K562 (cell line): ENCODE measurements at regions not wholly inside any gene's neighbourhood (a gene's known extent, or its start where the extent isn't known, plus 50 kb on each side); places are given as distances from the start of the nearest gene placed in this dataset.

Experiments
- CC2D1A ChIP-seq: fragments of 450-650 bp; IDR thresholded peaks from 2 replicates; pipeline ENCODE4 v1.6.1; 2017; ENCODE audit warnings: mild to moderate bottlenecking
- CHD2 ChIP-seq: IDR thresholded peaks from 2 replicates; pipeline ENCODE4 v1.6.1; 2011; ENCODE audit warnings: low read depth, low read length
- EP300 ChIP-seq: IDR thresholded peaks from 2 replicates; pipeline ENCODE4 v1.6.1; 2012; ENCODE audit warnings: low read length, improper control_type of control experiment
- KAT7 ChIP-seq: sonication (generic); formaldehyde crosslinking; IDR thresholded peaks from 2 replicates; pipeline ENCODE4 v1.8.0; 2022; ENCODE audit warnings: missing genetic modification reagents, mild to moderate bottlenecking, borderline replicate concordance
- NCOA2 ChIP-seq, 2 experiments: fragments of 450-650 bp; IDR thresholded peaks; 2 replicates each; pipeline ENCODE4 v1.6.1; 2018; ENCODE audit warnings: mild to moderate bottlenecking in 2 of 2, moderate library complexity in 1 of 2; ENCODE audit not compliant: partially characterized antibody in 2 of 2
- RCOR1 ChIP-seq, 2 experiments: IDR thresholded peaks; 2 replicates each; pipeline ENCODE4 v1.6.1; 2012; ENCODE audit warnings: low read depth in 2 of 2, low read length in 2 of 2, borderline replicate concordance in 1 of 2, improper control_type of control experiment in 1 of 2
- RFX1 ChIP-seq: fragments of 450-650 bp; IDR thresholded peaks from 2 replicates; pipeline ENCODE4 v1.6.1; 2016; ENCODE audit warnings: mild to moderate bottlenecking, moderate library complexity
- SMC3 ChIP-seq: conservative IDR thresholded peaks from 2 replicates; pipeline ENCODE4 v1.6.1; 2011; ENCODE audit warnings: low read depth, low read length, improper control_type of control experiment; ENCODE audit not compliant: insufficient read depth
- ZNF124 ChIP-seq: sonication (generic); formaldehyde crosslinking; IDR thresholded peaks from 2 replicates; pipeline ENCODE4 v1.8.1; 2022; ENCODE audit warnings: missing genetic modification reagents
- ZNF324 ChIP-seq: fragments of 250-450 bp; sonication (Bioruptor Pico); IDR thresholded peaks from 2 replicates; pipeline ENCODE4 v1.4.0; 2020; ENCODE audit warnings: mild to moderate bottlenecking
- TF ChIP-seq, protein P1 (sequence below), 2 experiments: IDR thresholded peaks; 2 replicates each; pipeline ENCODE4 v1.6.1; 2012; ENCODE audit warnings: improper control_type of control experiment in 2 of 2, low read depth in 2 of 2, low read length in 2 of 2, borderline replicate concordance in 1 of 2
- TF ChIP-seq, protein P2 (sequence below), 3 experiments: IDR thresholded peaks in 2 of 3; conservative IDR thresholded peaks in 1 of 3; 2 replicates each; pipeline ENCODE4 v1.5.1; 2011 to 2012; ENCODE audit warnings: low read length in 3 of 3, mild to moderate bottlenecking in 3 of 3, control low read depth in 2 of 3, improper control_type of control experiment in 1 of 3, inconsistent platforms in 1 of 3, low read depth in 1 of 3, mixed read lengths in 1 of 3, moderate library complexity in 1 of 3; ENCODE audit not compliant: insufficient read depth in 2 of 3
- TF ChIP-seq, protein P3 (sequence below): sonication (generic); formaldehyde crosslinking; IDR thresholded peaks from 2 replicates; pipeline ENCODE4 v1.9.0; 2022; ENCODE audit warnings: mild to moderate bottlenecking, missing genetic modification reagents

DNA sequence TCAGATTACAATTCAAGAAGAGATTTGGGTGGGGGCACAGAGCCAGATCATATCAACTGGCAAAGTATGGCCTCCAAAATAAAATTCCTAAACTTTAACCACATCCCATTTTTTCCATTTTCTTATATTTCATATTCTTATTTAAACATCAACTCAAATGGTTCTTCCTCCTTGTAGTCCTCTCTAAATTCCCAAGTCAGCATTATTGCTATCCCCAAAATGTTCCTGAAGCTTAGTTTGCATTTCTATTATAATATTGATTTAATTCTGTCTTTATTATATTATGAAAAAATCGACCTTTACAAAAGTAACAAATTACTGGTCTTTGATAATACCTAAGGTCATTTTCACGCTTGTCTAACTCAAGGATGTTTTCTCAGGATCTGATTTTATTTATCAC lies 67.5 kb downstream of the NPY1R start:
- TF ChIP-seq CC2D1A (no peak), ZNF124 (CRISPR knock-in tag) (no peak), SMC3 (no peak), CHD2 (no peak), RCOR1 (IDR thresholded peaks at IDR 0.05; ENCODE audit: borderline replicate concordance in 1 of 2, low read depth in 2 of 2, low read length in 2 of 2) (no peak), EP300 (no peak), ZNF324 (no peak), RFX1 (no peak), KAT7 (no peak), NCOA2 (IDR thresholded peaks at IDR 0.05; ENCODE audit: partially characterized antibody in 2 of 2) (no peak)
- TF ChIP-seq, protein P1, sequence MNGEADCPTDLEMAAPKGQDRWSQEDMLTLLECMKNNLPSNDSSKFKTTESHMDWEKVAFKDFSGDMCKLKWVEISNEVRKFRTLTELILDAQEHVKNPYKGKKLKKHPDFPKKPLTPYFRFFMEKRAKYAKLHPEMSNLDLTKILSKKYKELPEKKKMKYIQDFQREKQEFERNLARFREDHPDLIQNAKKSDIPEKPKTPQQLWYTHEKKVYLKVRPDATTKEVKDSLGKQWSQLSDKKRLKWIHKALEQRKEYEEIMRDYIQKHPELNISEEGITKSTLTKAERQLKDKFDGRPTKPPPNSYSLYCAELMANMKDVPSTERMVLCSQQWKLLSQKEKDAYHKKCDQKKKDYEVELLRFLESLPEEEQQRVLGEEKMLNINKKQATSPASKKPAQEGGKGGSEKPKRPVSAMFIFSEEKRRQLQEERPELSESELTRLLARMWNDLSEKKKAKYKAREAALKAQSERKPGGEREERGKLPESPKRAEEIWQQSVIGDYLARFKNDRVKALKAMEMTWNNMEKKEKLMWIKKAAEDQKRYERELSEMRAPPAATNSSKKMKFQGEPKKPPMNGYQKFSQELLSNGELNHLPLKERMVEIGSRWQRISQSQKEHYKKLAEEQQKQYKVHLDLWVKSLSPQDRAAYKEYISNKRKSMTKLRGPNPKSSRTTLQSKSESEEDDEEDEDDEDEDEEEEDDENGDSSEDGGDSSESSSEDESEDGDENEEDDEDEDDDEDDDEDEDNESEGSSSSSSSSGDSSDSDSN (IDR thresholded peaks at IDR 0.05; ENCODE audit: borderline replicate concordance in 1 of 2, low read depth in 2 of 2, low read length in 2 of 2): no peak
- TF ChIP-seq, protein P2, sequence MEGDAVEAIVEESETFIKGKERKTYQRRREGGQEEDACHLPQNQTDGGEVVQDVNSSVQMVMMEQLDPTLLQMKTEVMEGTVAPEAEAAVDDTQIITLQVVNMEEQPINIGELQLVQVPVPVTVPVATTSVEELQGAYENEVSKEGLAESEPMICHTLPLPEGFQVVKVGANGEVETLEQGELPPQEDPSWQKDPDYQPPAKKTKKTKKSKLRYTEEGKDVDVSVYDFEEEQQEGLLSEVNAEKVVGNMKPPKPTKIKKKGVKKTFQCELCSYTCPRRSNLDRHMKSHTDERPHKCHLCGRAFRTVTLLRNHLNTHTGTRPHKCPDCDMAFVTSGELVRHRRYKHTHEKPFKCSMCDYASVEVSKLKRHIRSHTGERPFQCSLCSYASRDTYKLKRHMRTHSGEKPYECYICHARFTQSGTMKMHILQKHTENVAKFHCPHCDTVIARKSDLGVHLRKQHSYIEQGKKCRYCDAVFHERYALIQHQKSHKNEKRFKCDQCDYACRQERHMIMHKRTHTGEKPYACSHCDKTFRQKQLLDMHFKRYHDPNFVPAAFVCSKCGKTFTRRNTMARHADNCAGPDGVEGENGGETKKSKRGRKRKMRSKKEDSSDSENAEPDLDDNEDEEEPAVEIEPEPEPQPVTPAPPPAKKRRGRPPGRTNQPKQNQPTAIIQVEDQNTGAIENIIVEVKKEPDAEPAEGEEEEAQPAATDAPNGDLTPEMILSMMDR (IDR thresholded peaks at IDR 0.05 in 2 of 3, conservative IDR thresholded peaks at IDR 0.05 in 1 of 3; ENCODE audit: insufficient read depth in 2 of 3, low read depth in 1 of 3, low read length in 3 of 3): no peak
- TF ChIP-seq, protein P3, sequence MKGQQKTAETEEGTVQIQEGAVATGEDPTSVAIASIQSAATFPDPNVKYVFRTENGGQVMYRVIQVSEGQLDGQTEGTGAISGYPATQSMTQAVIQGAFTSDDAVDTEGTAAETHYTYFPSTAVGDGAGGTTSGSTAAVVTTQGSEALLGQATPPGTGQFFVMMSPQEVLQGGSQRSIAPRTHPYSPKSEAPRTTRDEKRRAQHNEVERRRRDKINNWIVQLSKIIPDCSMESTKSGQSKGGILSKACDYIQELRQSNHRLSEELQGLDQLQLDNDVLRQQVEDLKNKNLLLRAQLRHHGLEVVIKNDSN (CRISPR knock-in tag): no peak
